A673 (cell line): ENCODE measurements at regions not wholly inside any gene's neighbourhood (a gene's known extent, or its start where the extent isn't known, plus 50 kb on each side); places are given as distances from the start of the nearest gene placed in this dataset.
"Not testable (repeated sequence)": the region's sequence is repeated elsewhere in the genome, so short reads cannot be mapped to it uniquely, and the experiment has no call there.

Experiments used
- BruUV-seq: library from RNA; stranded (reverse); fragments of 400-500 nt; replicated peaks from 2 replicates; lab custom pipeline; 2021; lab: Mats Ljungman, UMichigan
- CTCF ChIA-PET: fragments of 300-600 bp; sonication (Branson Sonifier 250); formaldehyde crosslinking; loops from one replicate; lab custom pipeline; 2022; ENCODE audit warnings: antibody characterized with exemption; lab: Charles Lee
- POLR2A ChIA-PET: fragments of 300-600 bp; sonication (Branson Sonifier 250); formaldehyde crosslinking; loops from one replicate; lab custom pipeline; 2022; ENCODE audit warnings: antibody characterized with exemption; ENCODE audit not compliant: low non-redundant PET; lab: Charles Lee
- DNase-seq: peaks from one replicate; pipeline ENCODE4 v3.0.0-alpha.2; 2015; ENCODE audit warnings: low spot score
- H3K27ac ChIP-seq: fragments of 200-600 bp; sonication (generic); 2 replicates; pipeline ENCODE4 v1.5.1; 2016; ENCODE audit warnings: mixed run types, low read depth, mild to moderate bottlenecking, mixed read lengths, antibody characterized with exemption, low read length; ENCODE audit not compliant: poor library complexity, severe bottlenecking
- H3K27me3 ChIP-seq: fragments of 200-600 bp; sonication (generic); replicated peaks from 2 replicates; pipeline ENCODE4 v1.6.1; 2017; ENCODE audit warnings: mixed run types, low read depth, mild to moderate bottlenecking, mixed read lengths, antibody characterized with exemption, low read length; ENCODE audit not compliant: insufficient read depth, poor library complexity
- H3K36me3 ChIP-seq: fragments of 200-600 bp; sonication (generic); 2 replicates; pipeline ENCODE4 v1.6.1; 2016; ENCODE audit warnings: mixed run types, mild to moderate bottlenecking, mixed read lengths, antibody characterized with exemption, low read length; ENCODE audit not compliant: insufficient read depth, poor library complexity, severe bottlenecking
- H3K4me1 ChIP-seq: fragments of 200-600 bp; sonication (generic); 2 replicates; pipeline ENCODE4 v1.6.1; 2017; ENCODE audit warnings: mixed run types, mild to moderate bottlenecking, mixed read lengths, antibody characterized with exemption, low read length; ENCODE audit not compliant: insufficient read depth, poor library complexity, severe bottlenecking
- H3K4me3 ChIP-seq: fragments of 200-600 bp; sonication (generic); 2 replicates; pipeline ENCODE4 v1.5.1; 2016; ENCODE audit warnings: low read depth, mixed run types, mild to moderate bottlenecking, mixed read lengths, low read length; ENCODE audit not compliant: poor library complexity, severe bottlenecking
- H3K9me3 ChIP-seq: fragments of 200-600 bp; sonication (generic); 2 replicates; pipeline ENCODE4 v1.6.1; 2016; ENCODE audit warnings: mixed run types, low read depth, mild to moderate bottlenecking, mixed read lengths, antibody characterized with exemption, low read length; ENCODE audit not compliant: poor library complexity, severe bottlenecking
- CTCF ChIP-seq: fragments of 300-800, 200-600 bp; sonication (generic); conservative IDR thresholded peaks from 2 replicates; pipeline ENCODE4 v1.5.1; 2017; ENCODE audit warnings: low read depth, mild to moderate bottlenecking, antibody characterized with exemption, low read length, moderate library complexity, mixed read lengths
- EZH2 ChIP-seq: fragments of 200-600 bp; sonication (generic); IDR thresholded peaks from 2 replicates; pipeline ENCODE4 v1.6.1; 2017; ENCODE audit warnings: borderline replicate concordance, low read depth, mild to moderate bottlenecking, mixed read lengths, antibody characterized with exemption, low read length; ENCODE audit not compliant: poor library complexity, severe bottlenecking
- intact Hi-C: fragments of 100-400 bp; cut with micrococcal nuclease; formaldehyde crosslinking; loops from one replicate; pipeline ENCODE4 v1.10.0; 2022; ENCODE audit not compliant: unreplicated experiment

DNA sequence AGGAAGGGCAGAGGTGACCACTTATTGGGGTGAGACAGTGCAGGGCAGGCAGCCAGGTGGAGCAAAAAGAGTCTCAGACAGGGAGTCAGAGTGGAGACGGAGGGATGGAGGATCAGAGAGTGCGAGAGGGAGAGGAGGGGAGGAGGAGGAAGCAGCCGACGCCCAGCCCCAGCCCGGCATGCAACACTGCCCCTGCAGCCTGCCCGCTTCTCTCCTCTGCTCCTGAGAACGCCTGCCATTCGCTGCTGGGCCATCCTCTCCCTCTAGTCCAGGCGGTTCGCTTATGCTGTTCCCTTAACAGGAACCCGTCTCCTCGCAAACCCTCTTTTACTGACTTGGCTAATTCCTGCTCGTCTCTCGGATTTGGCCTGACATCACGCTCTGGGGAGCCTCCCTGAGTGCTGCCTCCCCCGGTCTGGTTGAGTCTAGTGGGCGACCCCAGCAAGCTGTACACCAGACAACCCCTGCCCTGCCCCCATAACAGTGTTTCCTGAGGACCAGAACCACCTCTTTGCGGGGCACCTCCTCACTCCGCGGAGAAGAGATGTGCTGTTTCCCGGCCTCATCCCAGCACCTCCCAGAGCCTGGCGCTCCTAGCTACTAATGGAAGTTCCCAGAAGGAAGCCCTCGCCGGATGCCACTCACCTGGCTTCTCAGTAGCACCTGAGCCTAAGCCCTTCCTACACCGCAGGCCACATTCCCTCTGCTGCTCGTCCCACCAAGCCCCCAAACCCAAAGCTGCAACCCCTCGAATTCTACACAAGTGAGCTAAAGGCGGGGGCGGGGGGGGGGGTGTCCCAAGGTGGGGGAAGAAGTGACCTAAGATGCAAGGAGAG lies 61.2 kb upstream of the CCL1 start:
- Histone ChIP-seq H3K36me3 (no peaks in the 10 kb centered on the region), H3K27ac (no peak overlapping the region), H3K4me3 (no peak overlapping the region), H3K4me1 (no peaks in the 10 kb centered on the region), H3K9me3 (no peaks in the 10 kb centered on the region), H3K27me3 (peaks cover 6% of the 10 kb centered on the region)
- intact Hi-C loops: no loop called here
- no peak for TF ChIP-seq CTCF
- TF ChIP-seq EZH2: no peak
- BruUV-seq: no TSS peak
- CTCF ChIA-PET: no interaction called here
- no peak for DNase-seq
- POLR2A ChIA-PET: no interaction called here

- intact Hi-C loops, CTCF ChIA-PET, H3K36me3 ChIP-seq, H3K9me3 ChIP-seq, H3K27ac ChIP-seq, H3K4me1 ChIP-seq, H3K27me3 ChIP-seq, POLR2A ChIA-PET, BruUV-seq, H3K4me3 ChIP-seq, DNase-seq: not testable (repeated sequence)
Measured at GRCh38 chr17:34423315-34423714, 60.3 kb upstream of the CCL1 start.

DNA sequence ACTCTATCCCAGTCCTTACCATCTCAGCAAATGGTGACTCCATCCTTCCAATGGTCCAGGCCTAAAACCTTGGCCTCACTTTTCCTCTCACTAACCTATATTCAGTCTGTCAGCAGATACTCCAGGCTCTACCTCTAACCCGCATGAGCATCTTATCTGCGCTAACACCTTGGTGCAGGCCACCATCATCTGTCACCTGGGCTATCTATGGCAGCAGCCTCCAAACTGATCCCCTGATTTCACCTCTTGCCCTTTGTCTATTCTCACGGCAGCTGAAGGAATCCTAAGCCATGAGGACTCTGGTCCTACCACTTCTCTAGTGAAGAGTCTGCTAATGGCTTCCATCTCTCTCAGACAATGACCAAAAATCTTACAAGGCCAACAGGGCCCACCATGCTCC lies 57.9 kb upstream of the CCL1 start:
- TF ChIP-seq CTCF: no peak
- TF ChIP-seq EZH2: no peak
- no peak for DNase-seq
- no peaks in the 10 kb centered on the region for H3K4me1 ChIP-seq
- BruUV-seq: no TSS peak
- ChIA-PET CTCF (no interaction called here), POLR2A (no interaction called here)
- no peaks in the 10 kb centered on the region for H3K9me3 ChIP-seq
- intact Hi-C loops: loop anchor here (2.0 kb wide), 1 partner anchor 218 kb away; no protein-coding TSS in a partner anchor
- no peak overlapping the region for H3K4me3 ChIP-seq
- H3K27ac ChIP-seq: no peak overlapping the region
- peaks cover 6% of the 10 kb centered on the region for H3K27me3 ChIP-seq
- no peaks in the 10 kb centered on the region for H3K36me3 ChIP-seq
